ENCODE measurements at regions not wholly inside any gene's neighbourhood (a gene's known extent, or its start where the extent isn't known, plus 50 kb on each side); places are given as distances from the start of the nearest gene placed in this dataset.
"Not testable (repeated sequence)": the region's sequence is repeated elsewhere in the genome, so short reads cannot be mapped to it uniquely, and the experiment has no call there.

DNA sequence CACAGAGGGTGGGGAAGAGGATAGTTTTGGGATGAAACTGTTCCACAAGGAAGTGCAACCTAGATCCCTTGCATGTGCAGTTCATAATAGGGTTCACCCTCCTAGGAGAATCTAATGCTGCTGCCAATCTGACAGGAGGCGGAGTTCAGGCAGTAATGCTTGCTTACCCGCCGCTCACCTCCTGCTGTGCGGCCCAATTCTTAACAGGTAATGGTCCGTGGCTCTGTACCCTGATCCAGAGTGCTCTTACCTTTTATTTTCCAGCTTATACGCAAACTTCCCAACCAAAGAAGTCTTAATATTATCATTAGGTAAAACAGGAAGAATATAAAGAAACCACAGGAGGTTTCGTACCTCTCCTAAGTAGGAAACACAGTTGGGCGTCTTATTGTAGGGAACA is 82.7 kb upstream of the CD302 start:
- DNase-seq (no peak), ATAC-seq (ENCODE audit: low FRiP score) (no peak)
- no peaks in the 10 kb centered on the region for H3K4me1 ChIP-seq (ENCODE audit: control insufficient read depth in 1 of 2, insufficient read depth in 2 of 2, low read length in 2 of 2)
- H3K27me3 ChIP-seq (ENCODE audit: control insufficient read depth in 1 of 2, insufficient read depth in 2 of 2, low read length in 1 of 2): no peaks in the 10 kb centered on the region
- H3K9me3 ChIP-seq (ENCODE audit: control insufficient read depth, low read length): no peaks in the 10 kb centered on the region
- WGBS, 2 donors: 96 to 97% methylated on average over 8 of the region's 8 CpGs
- no peak overlapping the region for H3K4me3 ChIP-seq (ENCODE audit: low read length in 2 of 2)
- no peaks in the 10 kb centered on the region for H3K36me3 ChIP-seq (ENCODE audit: control insufficient read depth in 1 of 2, insufficient read depth in 2 of 2, low read length in 1 of 2)
- intact Hi-C loops (cut with DNase I): no loop called here
- no peak overlapping the region for H3K27ac ChIP-seq (ENCODE audit: low read depth in 1 of 2, low read length in 2 of 2)

DNA sequence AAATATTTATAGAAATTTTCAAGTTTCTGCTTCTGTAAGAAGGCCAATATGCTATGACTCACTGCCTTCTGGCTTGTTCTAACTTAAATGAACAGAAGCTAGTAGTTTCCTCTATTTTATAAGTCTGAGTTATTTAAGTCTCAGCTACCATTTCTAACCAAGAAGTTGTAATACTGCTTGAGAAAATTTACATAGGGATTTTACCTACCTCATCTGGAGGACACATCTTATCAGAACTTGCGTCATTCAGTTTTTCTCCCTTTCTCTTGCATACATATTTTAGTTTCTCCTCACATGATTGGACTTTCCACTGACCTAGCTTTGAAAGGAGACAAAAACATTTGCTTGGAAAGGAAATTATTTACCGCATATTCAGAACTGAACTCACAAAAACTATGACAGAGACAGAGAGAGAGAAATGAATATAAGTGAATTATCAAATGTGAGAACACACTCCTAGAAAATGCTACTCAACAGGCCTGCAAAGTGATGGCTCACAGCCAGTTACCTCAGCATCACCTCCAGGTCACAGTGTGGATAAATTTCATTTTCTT is 81.1 kb upstream of the CD302 start:
- Histone ChIP-seq H3K4me3 (ENCODE audit: low read length in 2 of 2) (no peak overlapping the region), H3K27ac (ENCODE audit: low read depth in 1 of 2, low read length in 2 of 2) (no peak overlapping the region), H3K27me3 (ENCODE audit: control insufficient read depth in 1 of 2, insufficient read depth in 2 of 2, low read length in 1 of 2) (no peaks in the 10 kb centered on the region), H3K4me1 (ENCODE audit: control insufficient read depth in 1 of 2, insufficient read depth in 2 of 2, low read length in 2 of 2) (no peaks in the 10 kb centered on the region), H3K9me3 (ENCODE audit: control insufficient read depth, low read length) (no peaks in the 10 kb centered on the region), H3K36me3 (ENCODE audit: control insufficient read depth in 1 of 2, insufficient read depth in 2 of 2, low read length in 1 of 2) (no peaks in the 10 kb centered on the region)
- ATAC-seq (ENCODE audit: low FRiP score) (no peak), DNase-seq (no peak)
- 81 to 88% methylated on average over 2 of the region's 2 CpGs for WGBS, 2 donors
- intact Hi-C loops (cut with DNase I): no loop called here

DNA sequence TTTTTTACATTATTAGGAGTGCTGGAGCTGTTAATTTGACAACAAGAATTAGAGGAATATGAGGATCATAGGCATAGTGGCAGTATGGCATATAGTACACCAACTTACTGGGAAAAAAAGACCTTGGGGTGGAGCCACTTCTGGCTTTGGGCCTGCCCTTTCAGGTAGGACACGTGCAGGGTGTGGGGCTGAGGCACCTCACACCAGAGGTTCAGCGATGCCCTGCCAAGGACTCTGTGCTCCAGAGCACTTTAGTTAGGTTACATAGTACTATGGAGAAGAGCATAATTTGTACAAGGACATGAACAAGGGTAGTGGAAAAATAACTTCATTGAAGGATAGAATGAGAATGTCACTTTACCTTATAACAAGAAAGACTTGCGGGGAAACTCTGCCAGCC is 77.1 kb upstream of the CD302 start:
- Histone ChIP-seq H3K27me3 (ENCODE audit: control insufficient read depth in 1 of 2, insufficient read depth in 2 of 2, low read length in 1 of 2) (no peaks in the 10 kb centered on the region), H3K4me1 (ENCODE audit: control insufficient read depth in 1 of 2, insufficient read depth in 2 of 2, low read length in 2 of 2) (no peaks in the 10 kb centered on the region), H3K27ac (ENCODE audit: low read depth in 1 of 2, low read length in 2 of 2) (no peak overlapping the region), H3K36me3 (ENCODE audit: control insufficient read depth in 1 of 2, insufficient read depth in 2 of 2, low read length in 1 of 2) (no peaks in the 10 kb centered on the region), H3K9me3 (ENCODE audit: control insufficient read depth, low read length) (no peaks in the 10 kb centered on the region), H3K4me3 (ENCODE audit: low read length in 2 of 2) (no peak overlapping the region)
- DNase-seq: peak in 1 of 2 donors; percentile 58
- WGBS, 2 donors: 78 to 84% methylated on average over 3 of the region's 3 CpGs
- intact Hi-C loops (cut with DNase I): no loop called here
- ATAC-seq (ENCODE audit: low FRiP score): peak; percentile 69

DNA sequence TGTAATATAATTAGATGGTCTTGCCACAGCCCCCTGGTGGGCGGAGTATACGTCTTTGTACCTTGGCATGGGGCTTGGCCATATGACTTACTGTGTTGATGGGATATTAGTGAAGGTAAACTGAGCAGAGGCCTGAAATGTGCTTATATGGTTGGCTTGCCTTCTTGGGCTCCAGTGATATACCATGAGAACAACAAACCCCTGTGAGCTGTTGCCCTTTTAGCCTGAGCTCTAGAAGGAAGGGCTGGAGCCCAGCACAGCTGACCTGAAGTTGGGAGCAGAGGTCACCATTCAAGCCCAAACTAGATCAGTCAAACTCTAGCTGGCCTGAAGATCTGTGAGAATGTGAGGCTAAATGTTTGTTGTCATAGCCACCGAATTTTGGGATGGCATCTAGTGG is 75.2 kb upstream of the CD302 start:
- H3K27me3 ChIP-seq (ENCODE audit: control insufficient read depth in 1 of 2, insufficient read depth in 2 of 2, low read length in 1 of 2): no peaks in the 10 kb centered on the region
- ATAC-seq (ENCODE audit: low FRiP score) (no peak), DNase-seq (peak in 1 of 2 donors; percentile 44)
- H3K4me3 ChIP-seq (ENCODE audit: low read length in 2 of 2): no peak overlapping the region
- no peaks in the 10 kb centered on the region for H3K4me1 ChIP-seq (ENCODE audit: control insufficient read depth in 1 of 2, insufficient read depth in 2 of 2, low read length in 2 of 2)
- intact Hi-C loops (cut with DNase I): no loop called here
- no peaks in the 10 kb centered on the region for H3K36me3 ChIP-seq (ENCODE audit: control insufficient read depth in 1 of 2, insufficient read depth in 2 of 2, low read length in 1 of 2)
- H3K27ac ChIP-seq (ENCODE audit: low read depth in 1 of 2, low read length in 2 of 2): peak overlapping the region in 1 of 2 donors; percentile 10
- 48 to 52% methylated on average over 3 of the region's 3 CpGs for WGBS, 2 donors
- H3K9me3 ChIP-seq (ENCODE audit: control insufficient read depth, low read length): no peaks in the 10 kb centered on the region

DNA sequence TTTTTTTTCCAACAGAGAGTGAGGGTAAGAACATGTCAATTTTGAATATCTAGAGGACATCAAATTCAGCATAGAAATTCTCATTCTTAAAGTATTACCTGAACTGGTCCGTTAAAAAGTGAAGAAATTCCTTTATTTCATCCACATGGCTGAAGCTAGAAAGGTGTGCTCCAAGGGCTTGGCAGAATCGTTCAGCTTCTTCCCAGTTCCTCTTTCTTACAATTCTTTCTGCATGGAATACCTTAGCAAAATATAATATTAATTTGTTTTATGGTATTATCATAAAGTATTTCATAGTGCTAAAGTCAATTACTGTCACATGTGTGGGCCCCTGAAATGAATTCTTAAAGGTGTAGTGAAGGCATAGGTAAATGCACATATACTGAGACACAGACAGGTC is 74.3 kb upstream of the CD302 start:
- H3K36me3 ChIP-seq (ENCODE audit: control insufficient read depth in 1 of 2, insufficient read depth in 2 of 2, low read length in 1 of 2): no peaks in the 10 kb centered on the region
- ATAC-seq (ENCODE audit: low FRiP score): no peak
- H3K9me3 ChIP-seq (ENCODE audit: control insufficient read depth, low read length): no peaks in the 10 kb centered on the region
- intact Hi-C loops (cut with DNase I): no loop called here
- no peak overlapping the region for H3K4me3 ChIP-seq (ENCODE audit: low read length in 2 of 2)
- DNase-seq: no peak
- WGBS, 2 donors: 92 to 95% methylated on average over 2 of the region's 2 CpGs
- H3K27me3 ChIP-seq (ENCODE audit: control insufficient read depth in 1 of 2, insufficient read depth in 2 of 2, low read length in 1 of 2): no peaks in the 10 kb centered on the region
- H3K27ac ChIP-seq (ENCODE audit: low read depth in 1 of 2, low read length in 2 of 2): no peak overlapping the region
- H3K4me1 ChIP-seq (ENCODE audit: control insufficient read depth in 1 of 2, insufficient read depth in 2 of 2, low read length in 2 of 2): no peaks in the 10 kb centered on the region

DNA sequence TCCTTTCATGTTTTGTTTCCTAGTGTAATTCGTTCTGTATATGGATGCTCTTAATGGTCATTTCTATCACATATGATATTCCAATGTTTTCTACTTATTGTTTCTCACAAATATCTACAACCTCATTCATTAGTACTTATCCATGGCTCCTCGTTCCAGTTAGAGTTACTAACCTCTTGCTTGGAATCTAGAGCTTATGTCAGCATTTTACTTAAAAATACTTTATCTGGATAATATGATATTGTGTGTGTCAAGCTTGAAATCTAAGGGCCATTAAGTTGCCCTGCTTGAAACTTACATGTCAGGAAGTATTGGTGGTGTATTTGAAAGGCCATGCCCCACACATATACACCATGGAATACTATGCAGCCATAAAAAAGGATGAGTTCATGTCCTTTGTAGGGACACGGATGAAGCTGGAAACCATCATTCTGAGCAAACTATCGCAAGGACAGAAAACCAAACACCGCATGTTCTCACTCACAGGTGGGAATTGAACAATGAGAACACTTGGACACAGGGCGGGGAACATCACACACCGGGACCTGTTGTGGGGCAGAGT is 70.7 kb upstream of the CD302 start:
- ATAC-seq (ENCODE audit: low FRiP score); intact Hi-C loops (cut with DNase I); H3K27ac ChIP-seq (ENCODE audit: low read depth in 1 of 2, low read length in 2 of 2); DNase-seq; H3K4me1 ChIP-seq (ENCODE audit: control insufficient read depth in 1 of 2, insufficient read depth in 2 of 2, low read length in 2 of 2); H3K27me3 ChIP-seq (ENCODE audit: control insufficient read depth in 1 of 2, insufficient read depth in 2 of 2, low read length in 1 of 2); H3K36me3 ChIP-seq (ENCODE audit: control insufficient read depth in 1 of 2, insufficient read depth in 2 of 2, low read length in 1 of 2); H3K4me3 ChIP-seq (ENCODE audit: low read length in 2 of 2); H3K9me3 ChIP-seq (ENCODE audit: control insufficient read depth, low read length): not testable (repeated sequence)
- 82 to 96% methylated on average over 5 to 6 of the region's 7 CpGs for WGBS, 2 donors

DNA sequence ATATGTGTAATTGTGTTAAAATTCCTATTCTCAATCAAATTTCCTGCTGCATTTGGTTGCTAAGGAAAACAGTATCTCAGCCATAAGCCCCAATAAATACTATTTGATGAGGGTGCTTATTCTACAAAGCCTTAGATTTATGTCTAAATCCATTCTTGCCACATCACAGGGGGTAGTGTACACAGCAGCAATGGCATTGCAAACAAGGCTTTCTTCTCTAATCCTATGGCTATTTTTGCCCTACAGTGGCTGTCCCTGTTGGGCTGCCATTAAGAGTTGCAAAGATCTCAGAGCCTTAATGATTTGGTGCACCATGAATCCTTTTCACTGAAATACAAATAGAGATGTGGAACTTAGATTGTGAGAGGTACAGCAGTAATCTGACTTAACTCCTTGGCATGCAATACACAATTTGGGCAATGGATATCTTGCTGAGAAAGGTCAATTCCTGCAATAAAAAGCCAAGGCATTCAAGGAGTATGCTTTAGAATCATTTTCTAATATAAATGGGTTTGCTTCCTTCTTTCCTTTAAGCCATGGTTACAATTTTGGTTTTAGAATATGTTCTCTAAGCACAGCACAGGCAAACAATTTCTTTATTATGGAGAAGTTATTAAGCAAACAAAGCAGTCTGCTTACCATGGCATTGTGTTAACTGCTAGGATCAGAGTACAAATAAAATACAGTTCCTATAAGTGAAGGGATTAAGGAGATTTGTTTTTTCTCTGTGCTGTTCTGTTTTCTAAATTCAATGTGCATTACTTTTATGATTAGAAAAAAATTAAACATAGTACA is 69.8 kb upstream of the CD302 start:
- intact Hi-C loops (cut with DNase I): no loop called here
- DNase-seq: no peak

DNA sequence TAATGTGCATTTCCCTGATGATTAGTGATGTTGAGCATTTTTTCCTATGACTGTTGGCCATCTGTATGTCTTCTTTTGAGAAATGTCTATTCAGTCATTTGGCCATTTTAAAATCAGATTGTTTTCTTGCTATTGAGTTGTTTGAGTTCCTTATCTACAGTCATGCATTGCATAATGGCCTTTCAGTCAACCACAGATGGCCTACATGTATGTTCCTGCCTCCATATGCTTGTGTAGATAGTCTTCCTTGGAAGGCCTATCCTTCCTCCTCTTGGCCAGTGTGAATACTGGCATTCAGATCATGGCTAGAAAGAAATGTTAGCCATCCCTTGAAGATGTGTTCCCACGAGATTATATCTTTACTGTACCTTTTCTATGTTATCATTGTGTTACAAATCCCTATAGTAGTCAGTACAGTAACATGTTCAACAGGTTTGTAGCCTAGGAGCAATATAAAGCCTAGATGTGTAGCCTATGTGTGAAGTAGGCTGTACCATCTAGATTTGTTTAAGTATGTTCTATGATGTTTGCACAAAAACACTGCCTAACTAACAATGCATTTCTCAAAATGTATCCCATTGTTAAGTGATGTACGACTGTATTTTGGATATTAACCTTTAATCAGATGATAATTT is 65.6 kb upstream of the CD302 start:
- no peaks in the 10 kb centered on the region for H3K9me3 ChIP-seq (ENCODE audit: control insufficient read depth, low read length)
- no peak for DNase-seq
- WGBS, 2 donors: 71 to 88% methylated on average over 2 of the region's 2 CpGs
- H3K36me3 ChIP-seq (ENCODE audit: control insufficient read depth in 1 of 2, insufficient read depth in 2 of 2, low read length in 1 of 2): no peaks in the 10 kb centered on the region
- H3K4me1 ChIP-seq (ENCODE audit: control insufficient read depth in 1 of 2, insufficient read depth in 2 of 2, low read length in 2 of 2): no peaks in the 10 kb centered on the region
- no peak overlapping the region for H3K27ac ChIP-seq (ENCODE audit: low read depth in 1 of 2, low read length in 2 of 2)
- intact Hi-C loops (cut with DNase I): no loop called here
- no peaks in the 10 kb centered on the region for H3K27me3 ChIP-seq (ENCODE audit: control insufficient read depth in 1 of 2, insufficient read depth in 2 of 2, low read length in 1 of 2)
- ATAC-seq (ENCODE audit: low FRiP score): no peak
- no peak overlapping the region for H3K4me3 ChIP-seq (ENCODE audit: low read length in 2 of 2)

More for the DNA sequence above, 69.8 kb upstream of the CD302 start:
- H3K4me1 ChIP-seq (ENCODE audit: control insufficient read depth in 1 of 2, insufficient read depth in 2 of 2, low read length in 2 of 2): no peaks in the 10 kb centered on the region
- no peak overlapping the region for H3K27ac ChIP-seq (ENCODE audit: low read depth in 1 of 2, low read length in 2 of 2)
- H3K36me3 ChIP-seq (ENCODE audit: control insufficient read depth in 1 of 2, insufficient read depth in 2 of 2, low read length in 1 of 2): no peaks in the 10 kb centered on the region
- no peak overlapping the region for H3K4me3 ChIP-seq (ENCODE audit: low read length in 2 of 2)
- no peaks in the 10 kb centered on the region for H3K9me3 ChIP-seq (ENCODE audit: control insufficient read depth, low read length)
- ATAC-seq (ENCODE audit: low FRiP score): no peak
- H3K27me3 ChIP-seq (ENCODE audit: control insufficient read depth in 1 of 2, insufficient read depth in 2 of 2, low read length in 1 of 2): no peaks in the 10 kb centered on the region

All from aorta (tissue), 5 donors.